HG03457 (cell line): ENCODE measurements at regions not wholly inside any gene's neighbourhood (a gene's known extent, or its start where the extent isn't known, plus 50 kb on each side); places are given as distances from the start of the nearest gene placed in this dataset.
A peak's percentile ranks its signal among the peaks of the same experiment; 100 is the strongest.
"Not testable (repeated sequence)": the region's sequence is repeated elsewhere in the genome, so short reads cannot be mapped to it uniquely, and the experiment has no call there.

ENCODE experiments used
- ATAC-seq: cut with Tn5 transposase; IDR thresholded peaks from one replicate; pipeline ENCODE4 v1.9.1; 2021; ENCODE audit warnings: moderate number of reproducible peaks; ENCODE audit not compliant: unreplicated experiment

DNA sequence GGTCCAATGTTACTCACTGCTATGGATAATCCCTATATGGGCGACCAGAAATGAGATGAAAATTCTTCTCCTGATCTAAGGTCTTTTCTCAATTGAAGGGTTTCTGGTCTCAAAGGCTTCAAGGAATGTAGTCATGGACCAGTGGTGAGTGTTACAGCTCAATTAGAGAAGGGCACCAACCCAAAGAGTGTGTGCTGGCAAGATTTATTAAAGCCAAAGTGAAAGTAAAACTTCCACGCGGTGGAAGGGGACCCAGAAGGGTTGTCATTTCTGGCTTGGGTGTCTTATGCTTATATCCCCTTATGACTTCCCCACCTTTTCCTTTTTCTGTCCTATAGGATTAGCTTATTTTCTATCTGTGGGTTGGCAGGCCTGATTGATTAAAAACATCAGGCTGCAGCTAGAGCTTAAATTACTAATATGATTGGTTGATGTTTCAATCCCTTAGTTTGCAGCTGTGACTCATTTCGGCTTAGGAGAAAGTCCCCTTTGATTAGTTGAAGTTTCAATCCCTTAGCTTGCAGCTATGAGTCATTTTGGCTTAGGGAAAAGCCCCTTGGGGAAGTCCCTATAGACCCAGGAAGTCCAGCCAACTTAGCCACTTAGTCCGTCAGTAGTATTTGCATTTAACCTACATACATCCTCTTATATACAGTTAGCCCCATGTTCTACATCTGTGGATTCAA lies 179.5 kb upstream of the NLGN4Y start:
- peak; percentile 35 for ATAC-seq

DNA sequence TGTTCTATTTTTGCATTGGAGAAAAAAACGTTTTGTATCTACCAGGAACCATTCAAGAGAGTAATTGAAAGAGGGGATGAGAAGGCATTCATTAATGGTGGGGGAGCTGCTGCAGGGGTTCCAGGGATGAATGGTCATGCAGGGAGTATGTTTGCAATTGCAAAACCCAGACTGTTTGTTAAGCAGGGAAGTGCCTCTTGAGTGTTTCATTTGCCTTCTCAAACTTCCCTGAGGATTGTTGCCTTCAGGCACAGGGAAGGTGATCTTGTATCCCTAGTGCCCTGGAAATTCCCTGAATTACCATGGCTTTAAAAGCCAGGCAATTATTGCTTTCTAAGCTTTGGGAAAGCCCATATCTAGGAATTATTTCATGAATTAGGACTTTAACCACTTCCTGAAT lies 172.7 kb upstream of the NLGN4Y start:
- ATAC-seq = no peak

DNA sequence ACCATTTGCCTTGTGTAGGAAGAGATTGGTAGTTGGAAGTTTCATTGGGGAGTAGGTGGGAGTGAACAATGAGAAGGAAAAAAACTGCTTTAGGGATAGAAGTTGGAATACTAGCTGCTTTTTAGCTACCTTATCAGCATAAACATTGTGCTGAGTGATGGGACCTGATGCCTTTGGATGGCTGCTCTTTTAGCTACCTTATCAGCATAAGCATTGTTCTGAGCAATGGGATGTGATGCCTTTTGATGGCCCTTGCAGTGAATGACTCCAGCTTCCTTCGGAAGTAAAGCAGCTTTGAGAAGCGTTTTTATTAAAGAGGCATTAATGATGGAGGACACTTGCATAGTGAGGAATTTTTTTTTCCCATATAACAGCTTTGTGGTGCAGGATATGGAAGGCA lies 168.2 kb upstream of the NLGN4Y start:
- ATAC-seq = no peak

DNA sequence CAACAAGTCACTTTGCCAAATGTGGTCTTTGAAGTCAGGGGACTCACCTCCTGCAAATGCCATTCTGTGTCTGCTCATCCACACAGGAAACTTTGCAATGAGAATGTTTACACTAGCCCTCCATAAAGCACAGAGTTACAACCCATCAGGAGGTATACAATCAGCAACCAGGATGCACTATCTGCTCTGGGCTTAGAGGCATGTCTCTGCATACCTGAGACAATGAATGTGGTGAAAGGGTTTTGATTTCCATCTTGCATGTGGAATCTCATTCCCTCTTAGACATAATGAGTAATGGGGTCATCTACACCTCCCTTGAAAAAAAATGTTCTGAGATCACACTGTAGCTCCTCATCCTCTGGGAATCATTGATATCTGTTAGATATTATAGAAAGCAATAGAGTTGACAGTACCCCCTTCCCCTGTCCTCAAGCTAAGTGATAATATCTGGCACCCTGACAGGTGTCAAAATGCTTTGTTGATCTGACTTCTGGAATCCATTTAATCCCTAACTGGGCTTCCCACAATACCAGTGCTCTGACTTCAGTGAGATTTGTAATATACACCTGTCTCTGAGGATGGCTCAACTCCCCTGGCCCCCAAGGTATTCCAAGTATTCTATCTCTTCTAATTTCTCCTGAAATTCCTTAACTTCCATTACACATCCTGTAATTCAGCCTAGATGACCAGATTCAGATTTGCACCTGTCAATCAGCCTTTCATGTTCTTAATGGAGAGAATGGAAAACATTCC lies 163.4 kb upstream of the NLGN4Y start:
- ATAC-seq = no peak

DNA sequence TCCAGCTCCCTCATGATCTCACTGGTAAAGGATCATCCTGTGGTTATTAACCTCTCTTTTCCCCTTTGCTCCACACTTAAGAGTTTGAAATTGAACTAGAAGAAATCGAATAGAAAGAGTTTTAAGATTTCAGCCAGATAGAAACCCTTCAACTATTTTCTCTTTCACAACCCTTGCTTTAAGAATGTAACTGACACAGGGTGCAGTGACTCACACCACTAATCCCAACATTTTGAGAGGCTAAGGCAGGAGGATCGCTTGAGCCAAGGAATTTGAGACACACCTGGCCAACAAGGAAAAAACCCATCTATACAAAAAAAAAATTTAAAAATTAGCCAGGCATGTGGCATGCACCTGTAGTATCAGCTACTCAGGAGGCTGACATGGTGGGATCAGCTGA lies 150.7 kb upstream of the NLGN4Y start:
- ATAC-seq = no peak

DNA sequence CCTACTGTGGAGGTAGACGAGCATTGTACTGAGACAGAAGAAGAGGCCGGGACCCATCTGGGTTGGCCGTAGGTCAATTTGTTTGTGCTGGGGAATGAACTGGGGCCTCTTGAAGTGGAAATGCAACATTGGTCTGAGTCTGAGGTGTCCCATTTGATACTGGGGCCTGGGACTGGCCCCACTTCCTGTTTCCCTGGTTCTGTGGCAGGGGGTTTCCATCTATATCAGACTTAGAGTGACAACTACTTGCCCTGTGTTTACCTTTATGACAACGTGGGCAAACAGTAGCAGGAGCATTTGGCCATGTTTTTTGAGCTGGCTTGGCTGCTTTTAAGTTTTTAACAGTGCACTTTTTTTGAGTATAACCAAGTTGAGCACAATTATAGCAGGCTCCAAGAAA lies 146.1 kb upstream of the NLGN4Y start:
- ATAC-seq = no peak

DNA sequence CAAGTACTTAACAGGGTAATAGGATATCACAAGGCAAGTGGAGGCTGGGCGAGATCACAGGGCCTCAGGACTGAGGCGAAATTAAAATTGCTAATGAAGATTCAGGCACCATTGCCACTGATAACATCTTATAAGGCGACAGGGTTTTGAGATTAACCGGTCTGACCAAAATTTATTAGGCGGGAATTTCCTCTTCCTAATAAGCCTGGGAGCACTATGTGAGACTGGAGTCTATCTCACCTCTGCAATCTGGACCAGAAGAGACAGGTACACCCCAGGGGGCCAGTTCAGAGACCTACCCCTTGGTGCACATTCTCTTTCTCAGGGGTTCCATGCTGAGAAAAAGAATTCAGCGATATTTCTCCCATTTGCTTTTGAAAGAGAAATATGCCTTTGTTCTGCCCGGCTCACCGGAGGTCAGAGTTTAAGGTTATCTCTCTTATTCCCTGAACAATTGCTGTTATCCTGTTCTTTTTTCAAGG lies 113.7 kb upstream of the NLGN4Y start:
- ATAC-seq = not testable (repeated sequence)

DNA sequence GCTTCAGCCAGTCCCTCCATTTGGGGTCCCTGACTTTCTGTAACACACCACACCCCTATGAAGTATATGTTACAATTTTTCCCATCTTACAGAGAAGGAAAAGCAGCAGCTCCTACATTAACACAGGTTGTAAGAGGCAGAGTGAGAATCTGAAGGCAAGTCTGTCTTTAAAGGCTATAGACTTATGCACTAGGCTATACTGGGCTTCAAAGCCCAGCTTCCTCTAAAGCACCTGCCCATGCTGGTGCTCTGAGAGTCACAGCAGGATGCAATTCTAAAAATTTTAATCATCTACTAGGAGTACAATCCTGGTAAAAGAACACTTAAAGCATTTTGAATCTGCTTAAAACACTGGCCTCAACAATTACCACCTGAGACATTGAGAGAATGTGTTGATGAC lies 113.0 kb upstream of the NLGN4Y start:
- no peak for ATAC-seq

DNA sequence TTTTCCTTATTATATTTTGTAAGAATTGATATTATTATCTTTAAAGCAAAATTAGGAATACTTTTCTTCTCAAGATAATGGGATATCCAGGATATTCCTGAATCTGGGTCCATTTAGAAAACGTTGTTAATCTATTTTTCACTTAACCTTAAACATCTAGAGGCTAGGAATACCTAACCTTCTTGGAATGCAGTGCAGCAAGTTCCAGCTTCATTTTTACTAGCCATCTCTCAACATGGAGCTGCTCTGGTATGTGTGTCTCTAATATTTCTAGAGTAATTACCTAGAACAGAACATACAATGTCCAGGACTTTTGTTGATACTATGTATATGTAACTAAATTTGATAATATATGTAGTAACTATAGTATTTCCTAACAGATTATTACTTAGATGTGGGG lies 87.8 kb upstream of the NLGN4Y start:
- ATAC-seq = no peak

DNA sequence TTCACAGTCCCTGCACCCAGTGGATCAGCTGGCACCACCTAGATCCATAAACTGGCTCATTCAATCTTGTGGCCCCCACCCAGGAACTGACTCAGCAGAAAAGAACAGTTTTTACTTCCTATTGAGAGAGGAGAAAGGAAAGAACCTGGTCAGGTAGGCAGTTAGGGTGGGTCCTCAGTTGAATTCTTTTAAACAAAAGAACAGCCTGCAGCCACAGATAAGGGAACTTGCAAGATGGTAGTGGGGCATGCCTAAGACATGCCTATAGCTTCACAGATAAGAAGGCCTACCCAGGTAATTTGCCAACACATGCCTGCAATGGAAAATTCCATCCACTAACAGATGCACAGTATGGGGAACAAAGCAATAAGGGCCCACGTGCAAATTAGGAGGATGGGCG lies 86.7 kb upstream of the NLGN4Y start:
- no peak for ATAC-seq

DNA sequence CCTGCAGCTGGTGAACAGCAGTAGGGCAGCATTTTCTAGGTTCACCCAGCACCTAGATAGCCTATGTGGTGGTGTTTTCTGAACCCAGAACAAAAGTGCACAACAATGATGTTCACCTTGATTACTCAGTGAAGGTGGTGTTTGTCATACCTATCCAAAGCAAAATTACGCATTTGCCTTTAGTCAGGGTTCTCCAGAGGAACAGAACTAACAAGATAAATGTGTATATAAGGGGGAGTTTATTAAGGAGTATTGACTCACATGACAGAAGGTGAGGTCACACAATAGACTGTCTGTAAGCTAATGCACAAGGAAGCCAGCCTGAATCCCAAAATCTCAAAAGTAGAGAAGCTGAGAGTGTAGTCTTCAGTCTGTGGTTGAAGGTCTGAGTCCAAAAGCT lies 85.9 kb upstream of the NLGN4Y start:
- ATAC-seq = no peak

DNA sequence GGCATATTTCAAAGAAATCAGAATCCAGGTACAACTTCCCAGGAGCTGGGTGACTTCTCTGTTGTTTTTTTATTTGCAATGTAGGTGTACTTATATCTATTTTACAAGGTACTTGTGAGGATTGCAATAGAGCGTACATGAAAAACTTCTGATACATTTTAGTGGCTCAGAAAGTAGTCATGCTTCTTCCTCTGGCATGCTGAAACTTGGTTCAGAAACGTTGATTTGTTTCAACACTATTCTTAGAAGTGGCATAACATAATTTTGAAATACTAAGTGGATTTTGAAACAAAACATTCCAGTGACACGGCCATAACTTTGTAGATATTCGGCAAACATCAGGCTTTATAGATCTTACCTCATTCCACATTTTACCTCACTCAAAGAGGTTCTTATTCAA lies 79.8 kb upstream of the NLGN4Y start:
- ATAC-seq = no peak

DNA sequence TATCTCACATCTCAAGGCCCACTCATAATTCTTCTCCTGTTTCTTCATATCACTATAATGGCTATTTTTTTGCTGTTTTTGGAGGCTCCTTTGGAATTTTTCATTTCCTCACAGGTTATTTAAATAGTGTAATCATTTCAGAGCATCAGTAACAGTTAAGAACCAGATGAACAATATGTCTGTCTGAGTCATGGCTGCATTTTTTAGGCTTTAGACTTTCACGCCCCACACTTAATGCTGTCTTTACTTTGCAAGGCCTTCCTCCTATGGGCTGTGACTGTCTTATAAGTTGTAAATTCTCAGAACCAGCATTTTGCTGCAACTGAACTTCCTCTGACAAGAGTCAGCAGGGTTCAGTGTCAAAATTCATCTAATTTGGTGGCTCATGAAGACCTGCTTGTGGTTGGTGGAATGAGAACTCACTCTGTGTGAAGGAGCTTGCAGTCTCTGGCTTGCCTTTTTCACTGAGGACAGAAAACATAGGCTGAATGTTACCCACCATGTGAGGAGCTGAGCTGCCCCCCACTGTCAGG lies 56.1 kb upstream of the NLGN4Y start:
- ATAC-seq = no peak

DNA sequence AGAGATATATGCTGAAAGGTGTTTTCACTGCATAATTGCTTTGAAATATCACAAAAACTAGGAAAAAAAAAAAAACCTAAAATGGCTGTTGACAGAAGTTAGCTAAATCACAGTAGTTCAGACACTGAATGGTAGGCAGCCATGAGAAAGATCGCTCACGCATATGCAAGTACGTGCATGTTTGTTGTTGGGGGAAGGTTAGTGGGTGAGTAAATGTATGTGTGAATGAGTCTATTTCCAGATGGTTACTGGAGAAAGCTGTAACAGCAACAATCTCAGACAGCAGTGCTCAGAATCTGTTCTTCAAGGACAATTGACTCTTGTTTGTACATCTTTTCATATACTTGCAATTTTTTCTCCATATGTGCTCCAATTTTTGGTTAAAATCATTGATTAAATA lies 51.9 kb upstream of the NLGN4Y start:
- no peak for ATAC-seq

DNA sequence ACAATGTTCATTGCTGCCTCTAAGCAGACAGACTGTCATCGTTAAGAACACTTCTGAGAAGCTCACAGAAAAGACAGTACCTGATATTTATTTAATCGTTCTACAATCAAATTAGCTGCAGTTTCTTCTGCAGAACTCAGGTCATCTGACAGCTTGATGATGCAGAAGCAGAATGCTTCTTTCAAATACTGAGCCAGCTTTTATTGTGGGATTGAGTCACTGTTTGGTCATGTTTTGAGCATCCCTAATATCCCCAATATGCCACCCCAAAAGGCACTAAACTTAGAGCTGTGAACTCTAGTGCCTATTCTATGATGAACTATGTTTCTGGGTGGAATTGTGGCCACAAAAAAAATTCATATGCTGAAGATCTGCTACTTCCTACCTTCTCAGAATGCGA lies 51.0 kb upstream of the NLGN4Y start:
- no peak for ATAC-seq
